ENCODE measurements at regions not wholly inside any gene's neighbourhood (a gene's known extent, or its start where the extent isn't known, plus 50 kb on each side); places are given as distances from the start of the nearest gene placed in this dataset.
"Not testable (repeated sequence)": the region's sequence is repeated elsewhere in the genome, so short reads cannot be mapped to it uniquely, and the experiment has no call there.

- Histone ChIP-seq H3K9me2 (replicated peaks; ENCODE audit: low read length) (no peaks in the 10 kb centered on the region), H3K4me2 (ENCODE audit: low read length) (no peak overlapping the region), H3F3A (ENCODE audit: low read length, unreplicated experiment) (no peaks in the 10 kb centered on the region), H3K27ac (ENCODE audit: low read length) (no peak overlapping the region), H3K9ac (ENCODE audit: low read length) (no peak overlapping the region), H3K27me3 (ENCODE audit: low read length) (0 out of 2 replicates have a peak, but pooled peaks cover 7% of the 10 kb centered on the region), H4K20me1 (ENCODE audit: low read length) (no peaks in the 10 kb centered on the region), H3K9me3 (ENCODE audit: low read length) (no peaks in the 10 kb centered on the region), H3K4me1 (ENCODE audit: insufficient read depth, low read length) (no peaks in the 10 kb centered on the region), H3K36me3 (ENCODE audit: low read depth, low read length) (no peaks in the 10 kb centered on the region), H3K4me3 (ENCODE audit: low read length) (no peak overlapping the region), H2AFZ (ENCODE audit: low read length) (no peak overlapping the region), H3K79me2 (ENCODE audit: low read length) (no peaks in the 10 kb centered on the region)
- no TSS peak for BruUV-seq (replicated peaks)
- ChIA-PET CTCF (no interaction called here), POLR2A (ENCODE audit: unreplicated experiment) (no interaction called here)
- intact Hi-C loops (cut with micrococcal nuclease) = no loop called here
- DNase-seq = no peak
- TF ChIP-seq EZH2 (IDR thresholded peaks at IDR 0.05; ENCODE audit: low read length, unreplicated experiment) (no peak), EZH2phosphoT487 (IDR thresholded peaks at IDR 0.05; ENCODE audit: borderline replicate concordance, low read length) (no peak), CTCF (conservative IDR thresholded peaks at IDR 0.05; ENCODE audit: low read depth, low read length) (no peak)
- no peak for ATAC-seq
These were observed 296.8 kb upstream of the SGCG start for GRCh38 chr13:22883956-22884355.

GRCh38 chr13:22886061-22886460 is 294.7 kb upstream of the SGCG start:
- H2AFZ ChIP-seq (ENCODE audit: low read length); H3K27ac ChIP-seq (ENCODE audit: low read length); H3F3A ChIP-seq (ENCODE audit: low read length, unreplicated experiment); H3K9me3 ChIP-seq (ENCODE audit: low read length); BruUV-seq (replicated peaks); H3K36me3 ChIP-seq (ENCODE audit: low read depth, low read length); CTCF ChIA-PET; H3K4me3 ChIP-seq (ENCODE audit: low read length); H3K79me2 ChIP-seq (ENCODE audit: low read length); DNase-seq; ATAC-seq; H4K20me1 ChIP-seq (ENCODE audit: low read length); H3K4me2 ChIP-seq (ENCODE audit: low read length); H3K9me2 ChIP-seq (replicated peaks; ENCODE audit: low read length); H3K27me3 ChIP-seq (ENCODE audit: low read length); H3K4me1 ChIP-seq (ENCODE audit: insufficient read depth, low read length); POLR2A ChIA-PET (ENCODE audit: unreplicated experiment); intact Hi-C loops (cut with micrococcal nuclease); H3K9ac ChIP-seq (ENCODE audit: low read length): not testable (repeated sequence)

- H3K79me2 ChIP-seq (ENCODE audit: low read length); CTCF ChIA-PET; H3K4me1 ChIP-seq (ENCODE audit: insufficient read depth, low read length); H3K27me3 ChIP-seq (ENCODE audit: low read length); H3K27ac ChIP-seq (ENCODE audit: low read length); H3K4me2 ChIP-seq (ENCODE audit: low read length); POLR2A ChIA-PET (ENCODE audit: unreplicated experiment); H3K9me2 ChIP-seq (replicated peaks; ENCODE audit: low read length); H2AFZ ChIP-seq (ENCODE audit: low read length); H3K36me3 ChIP-seq (ENCODE audit: low read depth, low read length); DNase-seq; H4K20me1 ChIP-seq (ENCODE audit: low read length); H3K9ac ChIP-seq (ENCODE audit: low read length); H3K4me3 ChIP-seq (ENCODE audit: low read length); BruUV-seq (replicated peaks); H3F3A ChIP-seq (ENCODE audit: low read length, unreplicated experiment); intact Hi-C loops (cut with micrococcal nuclease); ATAC-seq; H3K9me3 ChIP-seq (ENCODE audit: low read length): not testable (repeated sequence)
These were observed 291.4 kb upstream of the SGCG start for GRCh38 chr13:22889376-22889775.

- Histone ChIP-seq H4K20me1 (ENCODE audit: low read length) (no peaks in the 10 kb centered on the region), H3K4me3 (ENCODE audit: low read length) (no peak overlapping the region), H3K9me2 (replicated peaks; ENCODE audit: low read length) (no peaks in the 10 kb centered on the region), H3K9me3 (ENCODE audit: low read length) (no peaks in the 10 kb centered on the region), H3F3A (ENCODE audit: low read length, unreplicated experiment) (no peaks in the 10 kb centered on the region), H3K9ac (ENCODE audit: low read length) (no peak overlapping the region), H3K4me1 (ENCODE audit: insufficient read depth, low read length) (no peaks in the 10 kb centered on the region), H3K27me3 (ENCODE audit: low read length) (peaks cover 5% of the 10 kb centered on the region; the same call in 1 of the 2 replicates), H3K4me2 (ENCODE audit: low read length) (no peak overlapping the region), H3K36me3 (ENCODE audit: low read depth, low read length) (no peaks in the 10 kb centered on the region), H2AFZ (ENCODE audit: low read length) (no peak overlapping the region), H3K79me2 (ENCODE audit: low read length) (no peaks in the 10 kb centered on the region), H3K27ac (ENCODE audit: low read length) (no peak overlapping the region)
- TF ChIP-seq CTCF (conservative IDR thresholded peaks at IDR 0.05; ENCODE audit: low read depth, low read length) = no peak
- no peak for TF ChIP-seq EZH2 (IDR thresholded peaks at IDR 0.05; ENCODE audit: low read length, unreplicated experiment)
- TF ChIP-seq EZH2phosphoT487 (IDR thresholded peaks at IDR 0.05; ENCODE audit: borderline replicate concordance, low read length) = no peak
- CTCF ChIA-PET = no interaction called here
- no peak for DNase-seq
- no peak for ATAC-seq
- no TSS peak for BruUV-seq (replicated peaks)
- POLR2A ChIA-PET (ENCODE audit: unreplicated experiment) = no interaction called here
- intact Hi-C loops (cut with micrococcal nuclease) = no loop called here
These were observed 287.6 kb upstream of the SGCG start for GRCh38 chr13:22893204-22893603.
